Neural progenitor cell (in vitro differentiated cells): ENCODE measurements at regions not wholly inside any gene's neighbourhood (a gene's known extent, or its start where the extent isn't known, plus 50 kb on each side); places are given as distances from the start of the nearest gene placed in this dataset.

Experiments
- EZH2 ChIP-seq: fragments of 200-600 bp; sonication (generic); IDR thresholded peaks from 2 replicates; pipeline ENCODE4 v1.6.1; 2017; ENCODE audit warnings: antibody characterized with exemption, mild to moderate bottlenecking, moderate library complexity
- EZH2phosphoT487 ChIP-seq: fragments of 200-600 bp; sonication (generic); IDR thresholded peaks from 2 replicates; pipeline ENCODE4 v1.6.1; 2017; ENCODE audit warnings: antibody characterized with exemption
- TF ChIP-seq, protein P1 (sequence below): fragments of 200-600 bp; sonication (generic); IDR thresholded peaks from 2 replicates; pipeline ENCODE4 v1.5.1; 2017; ENCODE audit warnings: antibody characterized with exemption, mild to moderate bottlenecking

DNA sequence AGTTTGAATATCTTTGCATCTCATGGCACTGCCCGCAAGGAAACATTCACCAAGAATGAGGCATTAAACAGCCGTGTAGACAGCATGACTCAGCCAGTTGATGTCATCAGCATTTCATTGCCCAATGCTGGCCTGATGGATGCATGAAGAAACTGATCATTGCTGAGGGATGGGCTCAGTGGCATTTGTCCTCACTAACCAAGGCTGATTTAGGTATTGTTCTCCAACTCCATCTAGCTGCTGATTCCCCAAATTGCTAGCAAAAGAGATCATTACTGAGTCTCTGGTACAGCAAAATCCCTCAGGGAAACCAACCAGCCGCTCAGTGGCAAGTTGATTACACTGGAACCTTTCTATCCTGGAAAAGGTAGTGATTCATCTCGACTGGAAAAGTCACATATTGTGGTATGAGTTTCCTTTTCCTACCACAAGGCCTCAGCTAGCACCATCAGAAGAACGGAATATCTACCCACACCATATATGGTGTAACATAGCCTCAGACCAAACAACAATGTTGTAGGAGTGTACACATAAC lies 186.5 kb upstream of the GAP43 start:
- TF ChIP-seq EZH2 (no peak), EZH2phosphoT487 (no peak)
- TF ChIP-seq, protein P1, sequence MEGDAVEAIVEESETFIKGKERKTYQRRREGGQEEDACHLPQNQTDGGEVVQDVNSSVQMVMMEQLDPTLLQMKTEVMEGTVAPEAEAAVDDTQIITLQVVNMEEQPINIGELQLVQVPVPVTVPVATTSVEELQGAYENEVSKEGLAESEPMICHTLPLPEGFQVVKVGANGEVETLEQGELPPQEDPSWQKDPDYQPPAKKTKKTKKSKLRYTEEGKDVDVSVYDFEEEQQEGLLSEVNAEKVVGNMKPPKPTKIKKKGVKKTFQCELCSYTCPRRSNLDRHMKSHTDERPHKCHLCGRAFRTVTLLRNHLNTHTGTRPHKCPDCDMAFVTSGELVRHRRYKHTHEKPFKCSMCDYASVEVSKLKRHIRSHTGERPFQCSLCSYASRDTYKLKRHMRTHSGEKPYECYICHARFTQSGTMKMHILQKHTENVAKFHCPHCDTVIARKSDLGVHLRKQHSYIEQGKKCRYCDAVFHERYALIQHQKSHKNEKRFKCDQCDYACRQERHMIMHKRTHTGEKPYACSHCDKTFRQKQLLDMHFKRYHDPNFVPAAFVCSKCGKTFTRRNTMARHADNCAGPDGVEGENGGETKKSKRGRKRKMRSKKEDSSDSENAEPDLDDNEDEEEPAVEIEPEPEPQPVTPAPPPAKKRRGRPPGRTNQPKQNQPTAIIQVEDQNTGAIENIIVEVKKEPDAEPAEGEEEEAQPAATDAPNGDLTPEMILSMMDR, result no peak
